Coronary artery (tissue), 2 donors: ENCODE measurements at regions not wholly inside any gene's neighbourhood (a gene's known extent, or its start where the extent isn't known, plus 50 kb on each side); places are given as distances from the start of the nearest gene placed in this dataset.
"Not testable (repeated sequence)": the region's sequence is repeated elsewhere in the genome, so short reads cannot be mapped to it uniquely, and the experiment has no call there.

Experiments
- DNase-seq: peaks from one replicate; pipeline ENCODE4 v3.0.0-alpha.2; 2017; ENCODE audit warnings: low spot score
- H3K27ac ChIP-seq, 2 donors: fragments of 200-600 bp; sonication (generic); one replicate each; pipeline ENCODE4 v1.5.1; 2016 to 2019
- H3K4me3 ChIP-seq: fragments of 200-600 bp; sonication (generic); 2 replicates; pipeline ENCODE4 v1.5.1; 2016; ENCODE audit warnings: mild to moderate bottlenecking, moderate library complexity
- TF ChIP-seq, protein P1 (sequence below): fragments of 200-600 bp; sonication (generic); IDR thresholded peaks from one replicate; pipeline ENCODE4 v1.5.1; 2019; ENCODE audit warnings: antibody characterized with exemption

DNA sequence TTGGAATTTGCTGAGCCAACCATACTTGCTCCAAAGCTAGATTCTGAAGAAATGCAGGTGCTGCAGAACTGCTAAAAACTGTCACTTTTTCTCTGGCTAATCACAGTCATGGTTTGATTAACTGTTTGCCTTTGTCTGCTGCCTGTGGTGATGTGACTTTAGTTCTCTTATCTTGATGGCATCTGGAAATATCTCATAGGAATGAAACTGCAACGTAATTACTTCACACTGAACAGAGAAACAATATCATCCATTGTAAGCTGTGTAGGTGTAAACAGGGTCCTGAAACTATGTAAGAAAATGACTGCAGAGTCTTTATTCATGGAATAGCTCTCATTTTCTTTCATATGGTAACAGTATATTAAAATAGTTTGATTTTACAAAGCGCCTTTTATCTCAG lies 721.9 kb upstream of the HS3ST5 start:
- Histone ChIP-seq H3K27ac (no peak overlapping the region), H3K4me3 (no peak overlapping the region)
- no peak for DNase-seq
- TF ChIP-seq, protein P1, sequence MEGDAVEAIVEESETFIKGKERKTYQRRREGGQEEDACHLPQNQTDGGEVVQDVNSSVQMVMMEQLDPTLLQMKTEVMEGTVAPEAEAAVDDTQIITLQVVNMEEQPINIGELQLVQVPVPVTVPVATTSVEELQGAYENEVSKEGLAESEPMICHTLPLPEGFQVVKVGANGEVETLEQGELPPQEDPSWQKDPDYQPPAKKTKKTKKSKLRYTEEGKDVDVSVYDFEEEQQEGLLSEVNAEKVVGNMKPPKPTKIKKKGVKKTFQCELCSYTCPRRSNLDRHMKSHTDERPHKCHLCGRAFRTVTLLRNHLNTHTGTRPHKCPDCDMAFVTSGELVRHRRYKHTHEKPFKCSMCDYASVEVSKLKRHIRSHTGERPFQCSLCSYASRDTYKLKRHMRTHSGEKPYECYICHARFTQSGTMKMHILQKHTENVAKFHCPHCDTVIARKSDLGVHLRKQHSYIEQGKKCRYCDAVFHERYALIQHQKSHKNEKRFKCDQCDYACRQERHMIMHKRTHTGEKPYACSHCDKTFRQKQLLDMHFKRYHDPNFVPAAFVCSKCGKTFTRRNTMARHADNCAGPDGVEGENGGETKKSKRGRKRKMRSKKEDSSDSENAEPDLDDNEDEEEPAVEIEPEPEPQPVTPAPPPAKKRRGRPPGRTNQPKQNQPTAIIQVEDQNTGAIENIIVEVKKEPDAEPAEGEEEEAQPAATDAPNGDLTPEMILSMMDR = no peak

DNA sequence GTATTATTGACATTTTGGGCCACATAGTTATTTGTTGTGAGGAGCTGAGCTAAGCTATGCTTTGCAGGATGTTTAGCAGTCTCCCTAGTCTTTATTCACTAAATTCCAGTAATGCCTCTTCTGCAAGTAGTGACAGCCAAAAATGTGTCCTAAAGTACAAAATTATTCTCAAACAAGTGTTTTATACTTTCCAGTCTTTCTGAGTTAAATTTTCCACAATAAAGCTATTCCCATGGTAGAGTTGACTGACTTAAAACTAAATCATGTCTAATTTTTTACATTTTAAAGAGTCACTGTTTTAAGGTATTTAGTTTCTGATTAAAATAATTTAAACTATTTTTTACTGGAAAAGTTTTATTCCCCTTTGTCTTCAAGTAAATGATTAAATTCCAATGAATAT lies 717.8 kb upstream of the HS3ST5 start:
- Histone ChIP-seq H3K27ac (no peak overlapping the region), H3K4me3 (no peak overlapping the region)
- DNase-seq = no peak
- TF ChIP-seq, protein P1 = no peak

DNA sequence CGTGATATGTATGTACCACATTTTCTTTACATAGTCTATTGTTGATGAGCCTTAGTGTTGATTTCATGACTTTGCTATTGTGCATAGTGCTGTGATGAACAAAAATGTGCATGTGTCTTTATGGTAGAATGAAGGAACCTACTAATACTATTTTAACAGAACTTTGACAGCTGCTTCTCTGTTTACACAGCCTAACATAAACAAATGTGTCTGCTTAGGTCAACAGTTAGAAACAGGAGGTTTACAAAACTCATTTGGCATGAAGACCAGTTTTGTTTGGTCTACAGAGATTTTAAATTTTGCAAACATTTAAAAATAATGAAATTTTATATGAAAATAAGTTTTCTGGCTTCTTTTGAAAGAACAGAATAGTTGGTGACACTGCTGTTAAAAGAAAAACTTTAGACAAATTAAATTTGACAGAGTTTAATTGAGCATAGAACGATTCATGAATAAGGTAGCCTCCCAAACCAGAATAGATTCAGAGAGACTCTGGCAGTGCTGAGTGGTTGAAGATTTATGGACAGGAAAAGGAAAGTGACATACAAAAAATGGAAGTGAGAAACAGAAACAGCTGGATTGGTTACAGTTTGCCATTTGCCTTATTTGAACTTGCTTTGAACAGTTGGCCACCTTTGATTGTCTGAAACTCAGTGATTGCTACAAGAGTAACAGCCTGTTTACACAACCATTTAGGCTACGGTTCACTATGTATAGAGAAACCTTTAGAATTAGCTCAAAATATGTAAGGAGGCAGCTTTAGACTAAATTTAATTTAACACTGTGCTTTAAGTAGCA lies 715.8 kb upstream of the HS3ST5 start:
- H3K27ac ChIP-seq = no peak overlapping the region
- H3K4me3 ChIP-seq = no peak overlapping the region
- TF ChIP-seq, protein P1 = no peak
- no peak for DNase-seq

DNA sequence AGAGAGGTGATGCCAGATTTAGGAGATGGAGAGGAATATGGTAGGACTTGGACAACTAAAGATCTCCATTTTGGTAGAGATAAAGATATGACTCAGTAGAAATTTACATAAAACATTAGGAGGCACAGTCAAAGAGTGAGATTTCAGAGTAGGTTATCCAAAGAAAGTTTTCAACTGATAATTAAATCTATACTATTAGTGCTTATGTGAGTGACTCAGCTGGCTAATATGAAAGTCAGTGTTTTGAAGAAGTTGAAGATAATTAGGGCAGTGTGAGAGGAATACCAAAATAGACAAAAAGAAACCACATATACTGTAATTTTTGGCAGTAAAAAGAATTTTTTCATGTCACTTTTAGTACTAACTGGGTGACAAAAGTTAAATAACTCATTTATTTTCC lies 712.8 kb upstream of the HS3ST5 start:
- H3K4me3 ChIP-seq = no peak overlapping the region
- no peak overlapping the region for H3K27ac ChIP-seq
- no peak for DNase-seq
- TF ChIP-seq, protein P1 = no peak

DNA sequence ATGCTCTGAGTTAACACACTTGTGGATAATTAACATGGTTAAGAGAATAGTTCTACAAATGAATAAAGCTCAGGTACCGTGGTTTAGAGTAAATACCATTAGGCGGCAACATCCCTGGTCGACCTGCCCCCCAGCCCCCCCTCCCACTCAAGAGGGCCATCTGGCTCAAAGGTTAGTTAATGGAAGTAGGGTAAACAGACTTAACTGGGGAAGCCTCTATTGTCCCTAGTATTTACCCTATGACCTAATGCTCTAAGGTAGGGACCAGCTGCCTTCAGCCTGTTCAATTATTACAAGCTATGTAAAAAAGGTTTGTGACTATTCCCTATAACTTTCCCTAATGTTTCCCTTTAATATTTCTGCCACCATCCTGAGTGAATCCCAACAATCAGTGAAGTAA lies 711.4 kb upstream of the HS3ST5 start:
- not testable (repeated sequence) for DNase-seq, H3K27ac ChIP-seq, H3K4me3 ChIP-seq

DNA sequence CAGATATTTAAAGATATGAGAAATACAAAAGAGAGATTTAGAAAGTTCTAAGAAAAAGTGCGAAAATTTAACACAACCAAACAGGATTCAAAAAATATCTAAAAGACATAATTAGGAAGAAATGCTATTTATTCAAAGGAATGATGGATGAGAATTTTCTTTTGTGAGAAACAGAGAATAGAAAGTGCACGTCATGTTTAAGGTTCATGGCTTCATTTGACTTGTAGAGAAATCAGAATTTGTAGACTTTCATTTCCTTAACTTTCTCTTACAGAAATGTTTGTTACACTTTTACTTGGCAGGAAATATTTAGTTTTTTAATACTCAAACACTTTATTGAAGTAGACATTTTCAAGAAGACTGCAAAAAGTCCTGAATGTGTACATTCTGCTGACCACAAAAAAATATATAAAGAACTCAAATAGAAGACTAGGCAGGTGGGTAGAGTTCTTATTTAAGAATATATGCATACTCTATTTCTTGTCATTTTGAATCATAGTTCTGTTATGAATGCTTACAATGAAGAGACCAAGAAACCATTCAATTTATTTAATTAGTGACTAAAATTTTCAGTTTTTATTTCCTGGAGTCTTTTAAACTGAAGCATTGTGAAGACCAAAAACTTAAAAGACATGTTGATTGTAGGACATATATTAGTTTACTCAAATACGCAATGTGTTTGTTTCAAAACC lies 710.5 kb upstream of the HS3ST5 start:
- no peak for DNase-seq
- Histone ChIP-seq H3K27ac (no peak overlapping the region), H3K4me3 (no peak overlapping the region)
- TF ChIP-seq, protein P1 = no peak

DNA sequence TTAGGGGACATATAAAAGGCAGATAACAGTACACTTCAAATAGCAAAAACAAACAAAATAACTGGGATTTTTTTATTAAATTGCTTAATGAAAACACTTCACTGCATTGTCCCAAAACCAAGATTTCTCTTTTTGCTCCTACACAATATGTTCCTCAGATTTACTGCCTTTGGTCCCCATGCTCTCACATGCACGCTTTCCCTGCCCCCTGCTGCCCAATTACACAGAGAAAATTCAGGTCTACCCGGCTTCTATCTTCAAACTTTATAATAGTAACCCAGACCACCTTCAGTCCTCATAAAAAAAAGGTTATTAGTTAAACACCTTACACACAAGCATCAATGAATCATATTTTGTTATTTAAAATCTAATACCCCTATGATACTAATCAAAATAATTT lies 673.8 kb upstream of the HS3ST5 start:
- Histone ChIP-seq H3K4me3 (no peak overlapping the region), H3K27ac (no peak overlapping the region)
- DNase-seq = no peak
- TF ChIP-seq, protein P1 = no peak
